GM20000 (cell line): ENCODE measurements at regions not wholly inside any gene's neighbourhood (a gene's known extent, or its start where the extent isn't known, plus 50 kb on each side); places are given as distances from the start of the nearest gene placed in this dataset.
"Not testable (repeated sequence)": the region's sequence is repeated elsewhere in the genome, so short reads cannot be mapped to it uniquely, and the experiment has no call there.

Experiments used
- DNase-seq: peaks from one replicate; pipeline ENCODE4 v3.0.0; 2012; ENCODE audit warnings: low spot score
- TF ChIP-seq, protein P1 (sequence below): IDR thresholded peaks from 2 replicates; pipeline ENCODE4 v1.5.1; 2012; ENCODE audit warnings: mild to moderate bottlenecking, control low read depth; ENCODE audit errors: extremely low read depth, missing control alignments

DNA sequence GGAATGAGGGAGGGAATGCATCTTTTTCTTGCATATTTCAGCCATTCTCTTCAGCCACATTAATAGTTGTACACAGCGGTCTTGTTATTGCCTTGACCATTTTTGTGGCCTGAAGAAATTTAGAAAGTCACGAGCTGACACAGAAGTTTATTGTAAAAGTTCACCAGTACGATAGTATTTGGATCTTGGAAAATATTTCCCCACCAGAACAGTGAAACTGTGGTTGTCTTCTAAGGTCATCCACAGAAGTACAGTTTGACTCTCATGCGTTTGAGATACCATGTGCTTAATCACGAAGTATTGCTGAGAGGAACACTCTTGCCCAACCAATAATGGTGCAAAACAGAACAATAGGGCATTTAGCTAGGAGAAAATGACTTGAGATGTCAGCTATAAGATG is 409.2 kb upstream of the AMELY start:
- DNase-seq: no peak
- TF ChIP-seq, protein P1, sequence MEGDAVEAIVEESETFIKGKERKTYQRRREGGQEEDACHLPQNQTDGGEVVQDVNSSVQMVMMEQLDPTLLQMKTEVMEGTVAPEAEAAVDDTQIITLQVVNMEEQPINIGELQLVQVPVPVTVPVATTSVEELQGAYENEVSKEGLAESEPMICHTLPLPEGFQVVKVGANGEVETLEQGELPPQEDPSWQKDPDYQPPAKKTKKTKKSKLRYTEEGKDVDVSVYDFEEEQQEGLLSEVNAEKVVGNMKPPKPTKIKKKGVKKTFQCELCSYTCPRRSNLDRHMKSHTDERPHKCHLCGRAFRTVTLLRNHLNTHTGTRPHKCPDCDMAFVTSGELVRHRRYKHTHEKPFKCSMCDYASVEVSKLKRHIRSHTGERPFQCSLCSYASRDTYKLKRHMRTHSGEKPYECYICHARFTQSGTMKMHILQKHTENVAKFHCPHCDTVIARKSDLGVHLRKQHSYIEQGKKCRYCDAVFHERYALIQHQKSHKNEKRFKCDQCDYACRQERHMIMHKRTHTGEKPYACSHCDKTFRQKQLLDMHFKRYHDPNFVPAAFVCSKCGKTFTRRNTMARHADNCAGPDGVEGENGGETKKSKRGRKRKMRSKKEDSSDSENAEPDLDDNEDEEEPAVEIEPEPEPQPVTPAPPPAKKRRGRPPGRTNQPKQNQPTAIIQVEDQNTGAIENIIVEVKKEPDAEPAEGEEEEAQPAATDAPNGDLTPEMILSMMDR: no peak

DNA sequence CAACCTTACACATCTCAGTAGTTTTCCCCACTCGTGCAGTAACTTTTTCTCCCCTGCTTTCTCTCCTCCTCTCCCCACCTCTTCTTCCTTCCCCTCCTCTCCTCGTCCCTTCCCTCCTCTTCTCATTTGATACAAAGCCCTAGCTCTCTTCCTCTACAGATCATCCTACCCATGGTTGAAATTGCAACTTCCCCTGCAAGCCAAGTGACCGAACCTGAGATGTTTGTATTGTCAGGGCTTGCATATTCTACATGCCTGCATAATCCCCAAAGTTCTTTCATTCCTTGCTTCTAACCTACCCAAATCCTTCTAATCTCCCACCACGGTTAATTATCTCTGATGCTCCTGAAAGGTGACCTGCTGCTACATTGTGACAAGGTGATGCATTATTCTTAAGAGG is 408.6 kb upstream of the AMELY start:
- not testable (repeated sequence) for DNase-seq

DNA sequence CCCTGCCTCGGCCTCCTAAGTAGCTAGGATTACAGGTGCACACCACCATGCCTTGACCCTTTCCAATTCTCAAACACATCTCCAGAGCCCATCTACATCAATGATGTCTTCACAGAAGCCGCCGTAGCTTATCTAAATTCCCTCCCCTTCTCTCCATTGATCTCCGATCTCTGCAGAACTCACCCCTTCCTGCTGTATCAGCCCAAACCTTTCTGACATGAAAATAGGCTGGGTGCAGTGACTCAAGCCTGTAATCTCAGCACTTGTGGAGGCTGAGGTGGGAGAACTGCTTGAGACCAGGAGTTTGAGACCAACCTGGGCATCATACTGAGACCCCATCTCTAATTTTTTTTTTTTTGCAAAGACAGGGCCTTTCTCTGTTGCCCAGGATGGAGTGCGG is 406.6 kb upstream of the AMELY start:
- TF ChIP-seq, protein P1: no peak

DNA sequence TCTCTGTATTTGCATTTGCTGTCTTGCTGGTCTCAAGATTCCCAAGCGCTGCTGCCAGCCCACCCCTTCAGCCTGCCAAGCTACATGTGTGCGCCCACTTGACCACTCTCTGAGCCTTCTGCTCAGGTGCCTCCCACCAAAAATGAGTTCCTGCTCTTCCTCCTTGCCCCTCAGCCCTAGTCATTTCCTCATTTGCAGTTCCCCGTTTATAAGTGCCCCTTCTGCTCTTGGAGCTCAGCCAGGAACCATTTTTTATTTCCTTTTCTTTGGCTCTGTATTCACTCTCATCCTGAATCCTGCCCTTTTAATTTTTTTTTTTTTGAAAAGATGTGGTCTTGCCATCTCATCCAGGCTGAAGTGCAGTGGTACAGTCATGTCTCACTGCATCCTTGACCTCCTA is 406.0 kb upstream of the AMELY start:
- TF ChIP-seq, protein P1: no peak
- no peak for DNase-seq

More for the DNA sequence above, 406.6 kb upstream of the AMELY start:
- no peak for DNase-seq

DNA sequence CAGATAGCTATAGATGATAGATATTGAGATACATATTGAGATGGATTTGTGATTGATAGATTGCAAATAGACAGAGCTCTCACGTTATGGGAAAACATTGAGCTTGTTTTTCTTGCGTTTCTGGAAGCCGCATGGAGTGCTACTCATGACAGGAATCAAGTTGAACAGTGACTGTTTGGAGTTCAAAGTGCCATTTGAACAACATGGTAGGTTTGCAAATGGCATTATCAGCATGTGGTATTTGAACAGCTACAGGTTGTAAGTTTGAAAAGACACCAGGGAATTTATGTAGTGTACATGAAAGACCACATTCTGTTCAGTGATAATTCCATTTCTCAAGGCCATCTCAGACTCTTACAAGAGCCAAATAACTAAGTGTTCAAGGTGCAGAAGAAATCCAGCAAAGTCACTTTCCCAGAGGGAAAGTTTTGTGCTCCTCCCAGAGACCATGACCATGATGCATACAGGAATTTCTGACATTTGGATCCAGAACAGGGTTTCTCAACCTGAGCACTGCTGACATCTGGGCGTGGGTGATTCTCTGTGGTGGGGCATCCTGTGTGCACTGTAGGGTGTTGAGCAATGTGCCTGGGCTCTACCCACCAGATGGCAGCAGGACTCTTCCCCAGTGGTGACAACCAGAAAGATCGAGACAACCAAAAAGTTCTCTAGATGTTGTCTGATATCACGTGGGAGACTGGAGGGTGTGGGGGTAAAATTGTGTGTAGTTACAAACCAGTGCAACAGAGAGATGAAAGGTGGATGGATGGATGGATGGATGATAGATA is 399.1 kb upstream of the AMELY start:
- no peak for DNase-seq
- TF ChIP-seq, protein P1: no peak

DNA sequence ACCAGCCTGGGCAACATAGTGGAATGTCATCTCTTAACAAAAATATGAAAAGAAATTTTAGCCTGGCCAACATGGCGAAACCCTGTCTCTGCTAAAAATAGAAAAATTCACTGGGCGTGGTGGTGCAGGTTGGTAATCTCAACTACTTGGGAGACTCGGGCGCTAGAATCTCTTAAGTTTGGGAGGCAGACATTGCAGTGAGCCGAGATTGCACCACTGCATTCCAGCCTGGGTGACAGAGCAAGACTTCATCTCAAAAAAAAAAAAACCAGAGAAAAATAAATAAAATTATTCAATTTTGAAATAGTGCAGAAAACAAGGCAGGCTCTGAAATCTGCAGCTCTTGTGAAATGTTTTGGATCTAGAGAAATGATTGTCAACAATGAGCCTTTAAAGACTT is 397.3 kb upstream of the AMELY start:
- no peak for DNase-seq
- TF ChIP-seq, protein P1: no peak

DNA sequence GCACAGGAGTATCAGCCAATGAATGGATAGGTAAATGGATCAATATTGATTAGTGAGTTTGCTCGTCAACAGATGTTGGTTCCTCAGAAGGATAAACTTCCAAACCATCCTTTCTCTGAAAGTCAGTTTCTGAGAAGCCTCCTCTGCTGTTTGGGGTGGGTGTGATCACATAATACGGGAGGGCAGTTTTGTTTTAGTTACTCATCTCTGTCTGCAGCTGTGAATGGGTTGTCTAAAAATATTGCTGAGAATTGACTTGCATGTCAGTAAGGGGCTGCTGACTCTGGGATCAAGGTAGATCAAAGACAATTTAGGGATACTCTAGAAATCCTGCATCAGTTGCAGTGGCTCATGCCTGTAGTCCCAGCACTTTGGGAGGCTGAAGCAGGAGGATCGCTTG is 390.8 kb upstream of the AMELY start:
- TF ChIP-seq, protein P1: no peak
- no peak for DNase-seq

DNA sequence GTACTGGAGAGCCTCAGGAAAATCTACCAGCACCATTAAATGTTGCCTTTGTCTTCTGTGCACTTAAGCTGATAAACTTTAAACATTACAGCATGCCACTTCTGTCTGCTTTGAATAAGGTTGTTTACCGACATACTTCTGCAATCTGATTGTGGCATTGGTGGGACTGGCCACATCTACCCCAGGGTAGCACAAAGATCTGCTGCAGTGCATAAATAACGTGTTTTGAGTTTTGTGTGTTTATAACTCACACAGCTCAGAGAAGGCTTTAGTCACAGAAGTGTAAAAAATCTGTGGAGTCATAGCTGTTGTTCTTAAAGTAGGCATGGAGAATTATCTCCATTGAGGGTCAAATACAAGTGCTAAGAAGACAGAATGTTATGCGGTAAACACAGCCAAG is 388.4 kb upstream of the AMELY start:
- no peak for DNase-seq
- TF ChIP-seq, protein P1: no peak
